DND-41 (cell line): ENCODE measurements at regions not wholly inside any gene's neighbourhood (a gene's known extent, or its start where the extent isn't known, plus 50 kb on each side); places are given as distances from the start of the nearest gene placed in this dataset.

Experiments used
- CTCF ChIP-seq: IDR thresholded peaks from 2 replicates; pipeline ENCODE4 v1.5.1; 2012; ENCODE audit warnings: borderline replicate concordance, low read length, moderate library complexity, mild to moderate bottlenecking; ENCODE audit not compliant: poor library complexity, severe bottlenecking; ENCODE audit errors: extremely low read depth
- EZH2 ChIP-seq: IDR thresholded peaks from 3 replicates; pipeline ENCODE4 v1.6.1; 2012; ENCODE audit warnings: borderline replicate concordance, low read depth, mild to moderate bottlenecking, moderate library complexity, low read length, inconsistent platforms; ENCODE audit not compliant: severe bottlenecking

DNA sequence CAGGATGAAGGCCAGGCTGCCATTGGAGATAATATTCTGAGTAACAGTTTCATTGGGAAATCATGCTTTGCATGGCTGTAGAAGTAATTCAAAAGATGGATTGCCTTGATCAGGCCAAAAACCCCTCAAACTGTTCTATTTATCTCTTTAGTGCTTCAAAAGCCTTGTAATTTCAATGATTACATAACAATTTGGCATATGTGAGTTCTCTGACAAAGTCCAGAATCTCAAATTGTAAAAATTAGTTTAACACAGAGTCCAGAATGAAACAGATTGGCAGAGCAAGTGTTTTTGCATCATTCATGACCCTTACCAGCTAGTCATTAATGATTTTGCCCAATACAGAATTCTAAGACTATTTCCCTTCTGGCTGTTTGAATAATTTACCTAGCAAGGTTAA is 347.3 kb downstream of the SPRY1 start:
- TF ChIP-seq CTCF (no peak), EZH2 (no peak)
